Naive thymus-derived CD4-positive, alpha-beta T cell (primary cell): ENCODE measurements at regions not wholly inside any gene's neighbourhood (a gene's known extent, or its start where the extent isn't known, plus 50 kb on each side); places are given as distances from the start of the nearest gene placed in this dataset.
A peak's percentile ranks its signal among the peaks of the same experiment; 100 is the strongest.
"Not testable (repeated sequence)": the region's sequence is repeated elsewhere in the genome, so short reads cannot be mapped to it uniquely, and the experiment has no call there.

Experiments
- ATAC-seq: fragments of 150-1000 bp; cut with Tn5 transposase; 2 replicates; pipeline ENCODE4 v1.10.0; 2021; ENCODE audit warnings: mild to moderate bottlenecking, moderate library complexity
- CTCF ChIA-PET: fragments of 350-600 bp; sonication (Branson Sonifier 250); formaldehyde crosslinking; loops from one replicate; lab custom pipeline; 2021; ENCODE audit warnings: antibody characterized with exemption; lab: Charles Lee
- POLR2A ChIA-PET: fragments of 350-600 bp; sonication (Branson Sonifier 250); formaldehyde crosslinking; loops from one replicate; lab custom pipeline; 2021; ENCODE audit warnings: antibody characterized with exemption, inconsistent platforms; lab: Charles Lee
- DNase-seq, 9 donors: peaks; one replicate each; pipeline versions ENCODE4 v3.0.0 to v3.0.0-alpha.2; 2020 to 2022; ENCODE audit warnings: mixed read lengths in 1 of 9
- H3K27ac ChIP-seq: one replicate; pipeline ENCODE4 v1.7.0; 2013; ENCODE audit warnings: mild to moderate bottlenecking, low read depth, low read length, moderate library complexity
- H3K27me3 ChIP-seq, 2 donors: one replicate each; pipeline ENCODE4 v1.7.0; 2013; ENCODE audit warnings: low read length in 2 of 2, mild to moderate bottlenecking in 2 of 2, moderate library complexity in 2 of 2; ENCODE audit not compliant: control insufficient read depth in 2 of 2, insufficient read depth in 2 of 2
- H3K36me3 ChIP-seq, 3 experiments: 1 replicate in 2 of 3; 2 replicates in 1 of 3; pipeline ENCODE4 v1.7.0; 2013; ENCODE audit warnings: low read length in 3 of 3, mild to moderate bottlenecking in 3 of 3, moderate library complexity in 1 of 3; ENCODE audit not compliant: insufficient read depth in 3 of 3, control insufficient read depth in 2 of 3
- H3K4me1 ChIP-seq, 2 donors: one replicate each; pipeline ENCODE4 v1.7.0; 2013; ENCODE audit warnings: low read length in 2 of 2, mild to moderate bottlenecking in 2 of 2, moderate library complexity in 1 of 2; ENCODE audit not compliant: control insufficient read depth in 2 of 2, insufficient read depth in 2 of 2
- H3K4me3 ChIP-seq: 2 replicates; pipeline ENCODE4 v1.7.0; 2013; ENCODE audit warnings: mild to moderate bottlenecking, low read length
- H3K9me3 ChIP-seq, 3 experiments: 1 replicate in 2 of 3; 2 replicates in 1 of 3; pipeline ENCODE4 v1.7.0; 2013; ENCODE audit warnings: low read length in 3 of 3; ENCODE audit not compliant: control insufficient read depth in 2 of 3
- H3K27ac Mint-ChIP-seq, 9 donors: one replicate each; pipeline ENCODE4 v1.8.0; 2020 to 2022; ENCODE audit warnings: mixed read lengths in 9 of 9, mild to moderate bottlenecking in 8 of 9, moderate library complexity in 5 of 9, inconsistent platforms in 2 of 9
- H3K27me3 Mint-ChIP-seq, 5 donors: one replicate each; pipeline ENCODE4 v1.8.0; 2021 to 2022; ENCODE audit warnings: mixed read lengths in 5 of 5, mild to moderate bottlenecking in 1 of 5
- H3K36me3 Mint-ChIP-seq, 5 donors: one replicate each; pipeline ENCODE4 v1.8.0; 2020 to 2022; ENCODE audit warnings: mixed read lengths in 5 of 5, mild to moderate bottlenecking in 3 of 5, inconsistent platforms in 1 of 5
- H3K4me1 Mint-ChIP-seq, 7 donors: one replicate each; pipeline ENCODE4 v1.8.0; 2020 to 2022; ENCODE audit warnings: mixed read lengths in 7 of 7, mild to moderate bottlenecking in 3 of 7, inconsistent platforms in 1 of 7
- H3K4me3 Mint-ChIP-seq, 10 donors: one replicate each; pipeline ENCODE4 v1.8.0; 2020 to 2022; ENCODE audit warnings: mild to moderate bottlenecking in 10 of 10, mixed read lengths in 10 of 10, moderate library complexity in 6 of 10, inconsistent platforms in 2 of 10
- H3K9me3 Mint-ChIP-seq, 11 donors: one replicate each; pipeline ENCODE4 v1.8.0; 2020 to 2022; ENCODE audit warnings: mixed read lengths in 11 of 11, mild to moderate bottlenecking in 4 of 11, inconsistent platforms in 1 of 11, moderate library complexity in 1 of 11
- intact Hi-C, 2 donors: fragments of 100-400 bp; cut with micrococcal nuclease; formaldehyde crosslinking; loops; one replicate each; pipeline ENCODE4 v1.15.1; 2023

- POLR2A ChIA-PET, result no interaction called here
- no peaks in the 10 kb centered on the region for H3K9me3 Mint-ChIP-seq
- Histone ChIP-seq H3K4me1 (no peaks in the 10 kb centered on the region), H3K4me3 (no peak overlapping the region), H3K27ac (no peak overlapping the region), H3K36me3 (no peaks in the 10 kb centered on the region), H3K9me3 (no peaks in the 10 kb centered on the region), H3K27me3 (no peaks in the 10 kb centered on the region)
- no peak for ATAC-seq
- peaks cover 0 to 4% (median 0%) of the 10 kb centered on the region in 7 donors for H3K4me1 Mint-ChIP-seq
- no peak overlapping the region for H3K4me3 Mint-ChIP-seq
- H3K27me3 Mint-ChIP-seq, result peaks cover 19 to 59% (median 49%) of the 10 kb centered on the region in 5 donors
- intact Hi-C loops, result no loop called here
- no peaks in the 10 kb centered on the region for H3K36me3 Mint-ChIP-seq
- CTCF ChIA-PET, result no interaction called here
- no peak for DNase-seq
- H3K27ac Mint-ChIP-seq, result no peak overlapping the region
These were observed 131.2 kb downstream of the VPREB1 start for GRCh38 chr22:22375576-22376351.

- intact Hi-C loops, result no loop called here
- ChIA-PET CTCF (no interaction called here), POLR2A (no interaction called here)
- no peak for ATAC-seq
- Histone ChIP-seq H3K36me3 (no peaks in the 10 kb centered on the region), H3K4me1 (no peaks in the 10 kb centered on the region), H3K9me3 (no peaks in the 10 kb centered on the region), H3K4me3 (no peak overlapping the region), H3K27ac (no peak overlapping the region), H3K27me3 (no peaks in the 10 kb centered on the region)
- Mint-ChIP-seq H3K36me3 (no peaks in the 10 kb centered on the region), H3K9me3 (no peaks in the 10 kb centered on the region), H3K27ac (peak overlapping the region in 1 of 9 donors; percentile 28), H3K27me3 (peaks cover 19 to 54% (median 45%) of the 10 kb centered on the region in 5 donors), H3K4me3 (no peak overlapping the region), H3K4me1 (peaks cover 0 to 4% (median 0%) of the 10 kb centered on the region in 7 donors)
- DNase-seq, result no peak
These were observed 131.7 kb downstream of the VPREB1 start for GRCh38 chr22:22376352-22376706.

GRCh38 chr22:22376884-22377283 lies 131.7 kb downstream of the ZNF280B start:
- intact Hi-C loops, H3K27ac ChIP-seq, H3K4me1 ChIP-seq, H3K4me3 Mint-ChIP-seq, H3K27ac Mint-ChIP-seq, DNase-seq, H3K4me1 Mint-ChIP-seq, H3K36me3 ChIP-seq, H3K9me3 Mint-ChIP-seq, H3K4me3 ChIP-seq, H3K36me3 Mint-ChIP-seq, H3K9me3 ChIP-seq, H3K27me3 ChIP-seq, CTCF ChIA-PET, ATAC-seq, POLR2A ChIA-PET: not testable (repeated sequence)
- peaks cover 20 to 48% (median 40%) of the 10 kb centered on the region in 5 donors for H3K27me3 Mint-ChIP-seq

GRCh38 chr22:22377335-22377734 lies 131.2 kb downstream of the ZNF280B start:
- intact Hi-C loops, result no loop called here
- Histone ChIP-seq H3K9me3 (no peaks in the 10 kb centered on the region), H3K27ac (no peak overlapping the region), H3K4me1 (no peaks in the 10 kb centered on the region), H3K36me3 (no peaks in the 10 kb centered on the region), H3K4me3 (no peak overlapping the region), H3K27me3 (no peaks in the 10 kb centered on the region)
- Mint-ChIP-seq H3K4me1 (peaks cover 0 to 4% (median 0%) of the 10 kb centered on the region in 7 donors), H3K4me3 (no peak overlapping the region), H3K36me3 (no peaks in the 10 kb centered on the region), H3K27ac (no peak overlapping the region), H3K9me3 (no peaks in the 10 kb centered on the region), H3K27me3 (peaks cover 18 to 47% (median 39%) of the 10 kb centered on the region in 5 donors)
- no peak for ATAC-seq
- no peak for DNase-seq
- ChIA-PET POLR2A (no interaction called here), CTCF (interaction anchor here (1.1 kb wide), 1 partner anchor 34 kb away, joined by 3 read pairs; no protein-coding TSS in a partner anchor)

- Histone ChIP-seq H3K9me3 (no peaks in the 10 kb centered on the region), H3K36me3 (no peaks in the 10 kb centered on the region), H3K4me3 (no peak overlapping the region), H3K27ac (no peak overlapping the region), H3K27me3 (no peaks in the 10 kb centered on the region), H3K4me1 (no peaks in the 10 kb centered on the region)
- no peaks in the 10 kb centered on the region for H3K9me3 Mint-ChIP-seq
- H3K4me1 Mint-ChIP-seq, result peaks cover 0 to 4% (median 0%) of the 10 kb centered on the region in 7 donors
- no peaks in the 10 kb centered on the region for H3K36me3 Mint-ChIP-seq
- peaks cover 18 to 44% (median 42%) of the 10 kb centered on the region in 5 donors for H3K27me3 Mint-ChIP-seq
- intact Hi-C loops, result no loop called here
- ChIA-PET POLR2A (no interaction called here), CTCF (interaction anchor here (1.1 kb wide), 1 partner anchor 36 kb away, joined by 3 read pairs; no protein-coding TSS in a partner anchor)
- ATAC-seq (no peak), DNase-seq (no peak)
- H3K27ac Mint-ChIP-seq, result no peak overlapping the region
- no peak overlapping the region for H3K4me3 Mint-ChIP-seq
These were observed 129.8 kb downstream of the ZNF280B start for GRCh38 chr22:22378446-22379415.

- ATAC-seq (no peak), DNase-seq (no peak)
- Histone ChIP-seq H3K36me3 (no peaks in the 10 kb centered on the region), H3K9me3 (no peaks in the 10 kb centered on the region), H3K27me3 (no peaks in the 10 kb centered on the region), H3K4me3 (no peak overlapping the region), H3K27ac (no peak overlapping the region), H3K4me1 (no peaks in the 10 kb centered on the region)
- Mint-ChIP-seq H3K9me3 (no peaks in the 10 kb centered on the region), H3K36me3 (no peaks in the 10 kb centered on the region), H3K27ac (no peak overlapping the region), H3K27me3 (peaks cover 10 to 50% (median 44%) of the 10 kb centered on the region in 5 donors), H3K4me3 (no peak overlapping the region), H3K4me1 (peaks cover 0 to 2% (median 0%) of the 10 kb centered on the region in 7 donors)
- CTCF ChIA-PET, result no interaction called here
- intact Hi-C loops, result no loop called here
- POLR2A ChIA-PET, result no interaction called here
These were observed 128.2 kb downstream of the ZNF280B start for GRCh38 chr22:22380098-22381030.
